ENCODE measurements at regions not wholly inside any gene's neighbourhood (a gene's known extent, or its start where the extent isn't known, plus 50 kb on each side); places are given as distances from the start of the nearest gene placed in this dataset.

GRCh38 chr10:101301111-101301731 is 52.7 kb upstream of the BTRC start:
- TF ChIP-seq CTCF (IDR thresholded peaks at IDR 0.05 in 2 of 3, conservative IDR thresholded peaks at IDR 0.05 in 1 of 3; ENCODE audit: borderline replicate concordance in 1 of 3, insufficient read depth in 1 of 3, low read depth in 2 of 3, low read length in 2 of 3) (peak; percentile 83 to 92 (median 84)), JUND (IDR thresholded peaks at IDR 0.05) (no peak), REST (IDR thresholded peaks at IDR 0.05; ENCODE audit: low read depth) (no peak), SIN3A (IDR thresholded peaks at IDR 0.05; ENCODE audit: low read depth) (no peak), POLR2A (IDR thresholded peaks at IDR 0.05; ENCODE audit: borderline replicate concordance, extremely low read depth, insufficient read depth, insufficient read length) (no peak), FOSL1 (IDR thresholded peaks at IDR 0.05; ENCODE audit: low read depth) (no peak)
